ENCODE measurements at regions not wholly inside any gene's neighbourhood (a gene's known extent, or its start where the extent isn't known, plus 50 kb on each side); places are given as distances from the start of the nearest gene placed in this dataset.

- TF ChIP-seq POLR2AphosphoS5 (IDR thresholded peaks at IDR 0.05; ENCODE audit: low read depth, low read length) (no peak), FOXP2 (optimal IDR thresholded peaks at IDR 0.05; ENCODE audit: borderline replicate concordance, extremely low read depth, extremely low read length, insufficient read depth) (no peak), SIN3A (IDR thresholded peaks at IDR 0.05; ENCODE audit: borderline replicate concordance, insufficient read depth, low read length) (no peak), REST (IDR thresholded peaks at IDR 0.05; ENCODE audit: insufficient read depth in 1 of 2, low read depth in 2 of 2, low read length in 2 of 2) (no peak), TAF1 (IDR thresholded peaks at IDR 0.05; ENCODE audit: borderline replicate concordance, insufficient read depth, low read length) (no peak)
Observed at GRCh38 chr15:36075333-36075732, 504.1 kb upstream of the CDIN1 start.

GRCh38 chr15:36079021-36079420 is 500.4 kb upstream of the CDIN1 start:
- no peak for TF ChIP-seq REST (IDR thresholded peaks at IDR 0.05; ENCODE audit: insufficient read depth in 1 of 2, low read depth in 2 of 2, low read length in 2 of 2)
- no peak for TF ChIP-seq FOXP2 (optimal IDR thresholded peaks at IDR 0.05; ENCODE audit: borderline replicate concordance, extremely low read depth, extremely low read length, insufficient read depth)
- no peak for TF ChIP-seq TAF1 (IDR thresholded peaks at IDR 0.05; ENCODE audit: borderline replicate concordance, insufficient read depth, low read length)
- no peak for TF ChIP-seq POLR2AphosphoS5 (IDR thresholded peaks at IDR 0.05; ENCODE audit: low read depth, low read length)
- TF ChIP-seq SIN3A (IDR thresholded peaks at IDR 0.05; ENCODE audit: borderline replicate concordance, insufficient read depth, low read length): no peak

GRCh38 chr15:36080759-36081158 is 498.7 kb upstream of the CDIN1 start:
- no peak for TF ChIP-seq POLR2AphosphoS5 (IDR thresholded peaks at IDR 0.05; ENCODE audit: low read depth, low read length)
- TF ChIP-seq TAF1 (IDR thresholded peaks at IDR 0.05; ENCODE audit: borderline replicate concordance, insufficient read depth, low read length): no peak
- no peak for TF ChIP-seq SIN3A (IDR thresholded peaks at IDR 0.05; ENCODE audit: borderline replicate concordance, insufficient read depth, low read length)
- TF ChIP-seq FOXP2 (optimal IDR thresholded peaks at IDR 0.05; ENCODE audit: borderline replicate concordance, extremely low read depth, extremely low read length, insufficient read depth): no peak

- no peak for TF ChIP-seq REST (IDR thresholded peaks at IDR 0.05; ENCODE audit: insufficient read depth in 1 of 2, low read depth in 2 of 2, low read length in 2 of 2)
- no peak for TF ChIP-seq SIN3A (IDR thresholded peaks at IDR 0.05; ENCODE audit: borderline replicate concordance, insufficient read depth, low read length)
- TF ChIP-seq TAF1 (IDR thresholded peaks at IDR 0.05; ENCODE audit: borderline replicate concordance, insufficient read depth, low read length): no peak
- TF ChIP-seq FOXP2 (optimal IDR thresholded peaks at IDR 0.05; ENCODE audit: borderline replicate concordance, extremely low read depth, extremely low read length, insufficient read depth): no peak
- no peak for TF ChIP-seq POLR2AphosphoS5 (IDR thresholded peaks at IDR 0.05; ENCODE audit: low read depth, low read length)
Observed at GRCh38 chr15:36090286-36090946, 489.0 kb upstream of the CDIN1 start.

- TF ChIP-seq SIN3A (IDR thresholded peaks at IDR 0.05; ENCODE audit: borderline replicate concordance, insufficient read depth, low read length) (no peak), REST (IDR thresholded peaks at IDR 0.05; ENCODE audit: insufficient read depth in 1 of 2, low read depth in 2 of 2, low read length in 2 of 2) (no peak), POLR2AphosphoS5 (IDR thresholded peaks at IDR 0.05; ENCODE audit: low read depth, low read length) (no peak), FOXP2 (optimal IDR thresholded peaks at IDR 0.05; ENCODE audit: borderline replicate concordance, extremely low read depth, extremely low read length, insufficient read depth) (no peak), TAF1 (IDR thresholded peaks at IDR 0.05; ENCODE audit: borderline replicate concordance, insufficient read depth, low read length) (no peak)
Observed at GRCh38 chr15:36106640-36107335, 472.6 kb upstream of the CDIN1 start.
